ENCODE measurements at regions not wholly inside any gene's neighbourhood (a gene's known extent, or its start where the extent isn't known, plus 50 kb on each side); places are given as distances from the start of the nearest gene placed in this dataset.
"Not testable (repeated sequence)": the region's sequence is repeated elsewhere in the genome, so short reads cannot be mapped to it uniquely, and the experiment has no call there.

DNA sequence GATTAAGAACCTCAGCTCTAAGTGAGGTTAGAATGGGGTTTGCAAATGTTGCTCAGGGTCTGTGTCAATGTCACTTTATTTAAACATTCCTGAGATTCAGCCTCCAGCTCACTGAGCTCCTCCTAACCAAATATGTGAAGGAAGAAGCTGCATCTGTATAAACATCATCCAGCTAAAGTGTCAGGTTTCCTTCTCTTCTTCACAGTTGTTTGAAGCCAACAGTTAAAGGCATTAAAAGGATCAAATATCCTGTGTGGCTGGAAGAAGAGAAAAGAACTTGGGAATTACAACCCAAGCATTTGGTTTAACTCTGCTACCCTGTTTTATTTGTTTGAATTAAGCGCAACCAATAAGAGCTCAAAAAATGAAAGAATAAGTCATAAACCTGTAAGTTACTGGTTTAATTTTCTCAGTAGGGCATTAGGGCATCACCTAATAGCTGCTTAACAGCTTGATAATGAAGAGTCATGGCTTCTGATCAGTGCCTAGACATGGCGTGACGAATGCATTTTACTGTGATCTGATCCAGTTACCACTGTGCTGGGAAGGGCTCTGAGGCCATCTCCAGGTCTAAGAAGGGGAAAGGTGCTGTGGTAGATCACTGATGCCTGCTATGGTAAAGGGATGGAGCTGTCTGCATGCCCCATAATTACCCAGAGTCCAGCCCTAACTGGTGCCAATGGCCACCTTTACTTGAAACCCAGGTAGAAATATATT, 165.7 kb upstream of the TSC22D2 start:
- no peak for DNase-seq (ENCODE audit: low spot score)

DNA sequence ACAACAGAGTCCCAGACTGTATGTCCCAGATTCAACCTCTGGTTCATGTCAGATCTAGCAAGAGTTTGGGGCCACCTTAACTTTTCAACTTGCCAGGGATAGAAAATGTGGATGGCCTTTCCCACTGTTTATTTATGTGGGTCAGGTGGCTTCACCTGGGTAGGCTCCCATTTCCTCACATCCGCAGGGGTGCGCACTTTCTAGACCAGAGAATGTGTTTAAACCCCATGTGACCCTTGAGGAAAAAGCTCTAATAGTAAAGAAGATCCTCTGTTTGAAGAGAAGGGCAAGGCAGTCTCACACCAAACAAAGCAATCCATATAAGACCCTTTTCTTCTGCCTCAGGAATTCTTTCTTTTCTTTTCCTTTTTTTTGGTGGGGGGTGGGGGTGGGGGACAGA, 167.2 kb upstream of the TSC22D2 start:
- no peak for DNase-seq (ENCODE audit: low spot score)

DNA sequence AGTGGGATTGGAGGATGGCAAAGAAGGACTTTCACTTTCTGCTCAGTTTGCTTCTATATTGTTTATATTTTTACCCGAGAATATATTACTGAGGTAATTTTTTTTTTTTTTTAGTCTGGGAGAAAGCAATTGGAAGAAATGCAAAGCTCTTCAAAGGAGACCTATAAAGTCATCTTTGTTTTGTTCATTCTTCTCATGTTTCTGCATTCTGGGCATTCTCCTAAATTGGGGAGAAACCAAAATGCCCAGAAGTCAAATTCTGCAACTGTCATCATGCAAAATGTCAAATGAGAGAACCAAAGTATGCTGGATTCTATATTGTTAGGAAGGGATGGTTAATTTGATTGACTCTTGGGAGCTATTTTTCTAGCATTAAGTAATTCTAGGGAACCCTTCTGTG, 168.3 kb upstream of the TSC22D2 start:
- no peak for DNase-seq (ENCODE audit: low spot score)

DNA sequence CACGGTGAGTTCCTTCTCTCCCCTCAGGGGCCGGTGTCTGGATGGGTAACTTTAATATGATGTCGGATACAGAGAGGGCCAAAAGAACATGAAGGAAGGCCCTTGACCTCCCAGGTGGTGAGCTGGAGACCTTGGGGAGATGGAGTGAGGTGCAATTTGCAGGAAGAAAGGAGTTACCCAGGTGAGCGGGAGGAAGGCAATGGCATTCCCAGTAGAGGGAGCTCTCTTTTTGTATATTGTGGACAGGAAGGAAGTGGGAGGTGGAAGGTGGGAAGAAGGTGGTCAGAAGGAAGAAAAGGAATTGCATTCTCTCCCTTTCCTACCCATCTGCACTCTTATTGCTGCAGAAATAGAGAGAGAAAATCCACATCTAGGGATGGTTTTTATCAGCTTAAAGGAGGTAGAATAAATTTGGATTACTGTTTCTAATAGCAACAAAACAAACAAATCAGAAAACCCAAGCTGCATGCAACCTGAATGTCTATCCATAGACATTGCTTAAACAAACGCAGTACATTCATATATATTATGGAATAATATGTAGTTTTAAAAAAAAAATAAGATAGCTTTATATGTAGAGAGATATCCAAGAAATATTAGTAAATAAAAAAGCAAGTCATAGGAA, 169.0 kb upstream of the TSC22D2 start:
- peak; percentile 71 for DNase-seq (ENCODE audit: low spot score)

DNA sequence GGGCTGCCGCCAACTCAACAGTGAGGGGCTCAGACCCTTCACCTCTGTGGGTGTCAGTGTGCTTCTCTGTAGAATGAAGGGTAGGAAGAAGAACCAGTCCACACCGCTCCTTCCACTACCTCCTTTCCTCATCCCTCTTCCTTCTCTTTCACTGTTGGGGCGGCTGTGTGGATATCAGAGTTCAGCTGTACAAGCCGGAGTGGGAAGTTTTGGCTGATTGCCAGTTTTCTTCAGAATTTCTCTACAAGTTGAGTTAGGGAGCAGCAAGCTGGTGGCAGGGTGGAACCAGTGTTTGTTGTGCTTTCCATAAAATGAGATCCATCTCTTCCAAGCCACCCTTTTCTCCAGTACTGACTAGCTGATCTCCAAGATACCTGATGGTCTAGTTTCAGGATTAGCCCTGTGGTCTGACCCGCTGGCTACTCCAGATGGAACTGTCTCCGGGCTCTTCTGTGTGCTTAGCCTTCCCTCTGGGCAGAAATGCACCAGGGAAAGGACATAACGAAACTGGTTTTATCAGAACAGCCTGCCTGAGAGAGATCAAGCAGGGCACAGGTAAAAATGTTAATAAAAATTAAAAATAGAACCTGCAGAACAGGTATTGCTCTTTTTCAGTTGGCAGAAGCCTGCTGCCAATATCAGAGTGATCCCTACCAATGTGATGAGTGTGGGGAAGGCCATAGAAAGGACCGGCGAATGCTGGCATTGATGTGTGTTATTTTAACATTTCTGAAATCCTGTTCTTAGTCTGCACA, 169.9 kb upstream of the TSC22D2 start:
- DNase-seq (ENCODE audit: low spot score) = peak; percentile 39

DNA sequence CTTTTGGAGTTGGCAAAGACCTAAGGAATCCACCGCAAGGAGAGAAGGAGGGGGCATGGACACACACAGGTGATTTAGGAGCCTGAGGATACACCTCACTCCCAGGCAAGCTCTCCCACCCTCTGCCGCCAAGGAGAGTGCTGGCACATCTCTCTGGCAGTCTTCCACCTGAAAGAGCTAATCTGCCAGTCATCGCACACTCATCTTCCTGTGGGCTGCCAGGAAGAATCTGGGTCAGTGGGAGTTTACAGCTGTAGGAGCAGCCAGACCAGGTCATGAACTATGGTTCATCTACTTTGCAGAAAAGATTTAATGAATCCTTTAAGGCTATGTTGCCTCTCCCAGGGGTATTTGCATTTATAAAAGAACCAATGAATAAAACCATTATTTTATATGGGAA, 170.6 kb upstream of the TSC22D2 start:
- peak; percentile 95 for DNase-seq (ENCODE audit: low spot score)

DNA sequence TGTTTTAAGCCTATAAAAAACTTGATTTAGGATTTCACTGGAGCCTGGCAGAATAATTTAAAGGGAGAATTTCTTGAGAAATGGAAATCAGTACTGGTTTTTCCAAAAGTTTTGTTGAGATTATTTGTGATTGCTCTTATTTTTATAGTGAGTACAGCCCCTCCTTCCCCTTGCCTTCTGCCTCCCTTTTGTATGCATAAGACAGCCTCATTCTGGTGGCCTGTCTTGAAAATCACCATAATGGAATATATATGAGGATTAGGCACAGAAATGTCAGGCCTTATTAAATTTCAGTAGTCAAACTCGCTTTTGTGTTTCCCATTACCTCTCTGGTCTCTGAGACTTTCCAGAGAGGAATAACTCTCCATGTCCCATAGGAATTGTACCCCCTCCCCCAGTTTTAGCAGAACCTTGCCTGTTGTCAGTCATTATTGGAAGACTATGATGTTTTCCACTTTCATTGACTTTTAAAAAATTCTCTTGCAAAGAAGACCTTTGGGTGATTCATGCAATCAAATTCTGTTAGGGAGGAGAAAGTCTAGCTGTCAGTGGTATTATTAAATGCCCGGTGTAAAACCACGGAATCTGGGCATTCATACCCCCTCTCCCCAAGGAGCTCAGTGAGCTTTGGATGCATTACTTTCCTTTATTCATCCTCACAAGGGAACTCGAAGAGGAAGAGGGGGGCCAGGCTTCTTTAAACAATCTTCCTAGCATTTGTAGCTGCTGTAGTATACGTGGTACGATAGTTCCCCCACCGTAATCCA, 171.6 kb upstream of the TSC22D2 start:
- DNase-seq (ENCODE audit: low spot score) = peak; percentile 83

DNA sequence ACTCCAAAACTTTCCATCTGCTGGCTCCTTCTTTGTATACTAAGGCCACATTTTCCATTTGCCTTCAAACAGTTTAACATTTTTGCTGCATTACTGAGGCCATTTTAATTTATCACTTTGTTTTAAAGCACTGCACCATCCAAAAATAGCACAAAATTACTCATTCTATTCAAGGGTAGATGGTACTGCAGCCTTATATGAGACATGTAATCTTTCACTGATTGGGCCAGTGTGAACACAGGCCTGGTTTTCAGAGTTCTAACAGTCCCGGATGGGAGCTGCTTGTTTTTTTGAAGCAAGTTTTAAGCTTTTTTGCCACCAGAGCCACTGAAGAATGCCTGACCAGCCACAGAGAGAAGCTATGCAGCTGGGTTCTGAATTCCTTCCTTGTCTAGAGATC, 172.3 kb upstream of the TSC22D2 start:
- DNase-seq (ENCODE audit: low spot score) = peak; percentile 52

DNA sequence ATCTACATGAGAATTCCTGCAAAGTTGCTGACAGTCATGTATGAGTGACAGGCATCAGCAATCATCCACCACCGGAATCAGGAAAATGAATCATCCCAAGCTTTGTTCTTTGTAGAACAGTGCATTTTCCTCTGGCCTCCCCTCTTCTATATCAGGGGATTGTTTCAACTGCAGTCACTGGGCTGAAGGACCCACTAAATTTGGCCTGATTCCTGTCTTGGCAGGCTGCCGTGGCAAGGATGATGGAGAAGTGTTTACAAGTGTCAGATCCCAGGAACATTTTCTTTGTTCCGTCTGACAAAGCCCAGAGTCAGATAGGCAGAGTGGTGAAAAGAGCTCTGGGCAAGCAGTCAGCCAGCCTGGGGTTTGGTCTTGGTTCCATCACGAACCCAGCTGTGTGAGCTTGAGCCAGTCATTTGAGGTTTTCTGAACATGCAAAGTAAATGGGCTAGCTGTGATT, 175.1 kb upstream of the TSC22D2 start:
- peak; percentile 79 for DNase-seq (ENCODE audit: low spot score)

DNA sequence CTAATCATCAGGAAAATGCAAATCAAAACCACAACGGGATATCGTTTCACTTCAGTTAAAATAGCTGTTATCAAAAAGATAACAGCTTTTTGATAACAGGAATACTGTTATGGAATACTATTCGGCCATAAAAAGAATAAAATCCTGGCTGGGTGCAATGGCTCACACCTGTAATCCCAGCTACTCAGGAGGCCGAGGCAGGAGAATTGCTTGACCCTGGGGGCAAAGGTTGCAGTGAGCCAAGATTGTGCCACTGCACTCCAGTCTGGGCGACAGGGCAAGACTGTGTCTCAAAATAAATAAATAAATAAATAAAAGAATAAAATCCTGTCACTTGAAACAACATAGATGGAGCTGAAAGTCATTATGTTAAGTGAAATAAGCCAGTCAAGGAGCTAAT, 178.1 kb upstream of the TSC22D2 start:
- no peak for DNase-seq (ENCODE audit: low spot score)

DNA sequence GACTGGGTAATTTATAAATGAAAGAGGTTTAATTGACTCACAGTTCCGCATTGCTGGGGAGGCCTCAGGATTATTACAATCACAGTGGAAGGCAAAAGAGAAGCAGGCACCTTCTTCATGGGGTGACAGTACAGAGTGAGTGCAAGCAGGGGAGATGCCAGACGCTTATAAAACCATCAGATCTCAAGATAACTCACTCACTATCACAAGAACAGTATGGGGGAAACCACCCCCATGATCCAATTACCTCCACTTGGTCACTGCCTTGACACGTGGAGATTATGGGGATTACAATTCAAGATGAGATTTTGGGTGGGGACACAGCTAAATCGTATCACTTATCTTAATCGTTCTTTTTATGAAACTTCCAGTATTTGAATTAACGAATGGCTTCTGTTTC, 179.5 kb upstream of the TSC22D2 start:
- DNase-seq (ENCODE audit: low spot score) = not testable (repeated sequence)

DNA sequence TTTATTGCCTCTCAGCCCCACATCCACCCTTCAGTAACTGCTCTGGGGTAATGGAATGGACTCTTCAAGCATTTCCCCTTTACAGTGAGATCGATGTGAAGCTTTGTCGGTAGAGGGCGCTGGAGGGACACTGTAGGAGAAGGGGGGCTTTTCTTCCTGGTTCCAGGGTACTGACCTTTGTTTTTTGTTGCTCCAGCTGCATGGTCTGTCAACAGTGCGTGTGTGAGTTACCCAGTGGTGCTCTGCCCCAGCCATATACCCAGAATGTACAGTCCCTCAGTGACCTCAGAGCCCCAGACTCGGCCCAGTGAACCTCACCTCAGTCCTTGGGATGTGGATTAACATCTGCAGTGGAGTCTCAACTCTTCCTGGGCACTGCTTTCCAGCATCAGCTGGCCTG, 180.3 kb upstream of the TSC22D2 start:
- DNase-seq (ENCODE audit: low spot score) = peak; percentile 66

DNA sequence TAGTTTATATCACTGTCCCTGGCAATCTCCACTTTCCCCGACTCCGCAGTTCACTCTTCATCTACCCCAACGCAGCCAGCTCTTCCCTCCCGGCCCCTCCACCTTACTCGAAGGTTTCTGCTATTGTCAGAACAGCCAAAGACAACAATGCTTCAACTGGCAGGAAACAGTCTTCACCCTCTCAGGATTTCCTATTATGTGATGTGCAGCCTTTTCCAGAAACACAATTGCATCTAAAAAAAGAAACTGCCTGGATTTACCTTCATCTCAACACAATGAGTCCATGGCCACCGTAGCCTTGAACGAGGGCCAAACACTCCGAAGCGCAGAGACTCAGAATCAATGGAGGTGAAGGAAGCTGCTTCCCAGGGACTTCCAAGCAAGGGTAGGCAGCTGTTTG, 182.1 kb upstream of the TSC22D2 start:
- no peak for DNase-seq (ENCODE audit: low spot score)

DNA sequence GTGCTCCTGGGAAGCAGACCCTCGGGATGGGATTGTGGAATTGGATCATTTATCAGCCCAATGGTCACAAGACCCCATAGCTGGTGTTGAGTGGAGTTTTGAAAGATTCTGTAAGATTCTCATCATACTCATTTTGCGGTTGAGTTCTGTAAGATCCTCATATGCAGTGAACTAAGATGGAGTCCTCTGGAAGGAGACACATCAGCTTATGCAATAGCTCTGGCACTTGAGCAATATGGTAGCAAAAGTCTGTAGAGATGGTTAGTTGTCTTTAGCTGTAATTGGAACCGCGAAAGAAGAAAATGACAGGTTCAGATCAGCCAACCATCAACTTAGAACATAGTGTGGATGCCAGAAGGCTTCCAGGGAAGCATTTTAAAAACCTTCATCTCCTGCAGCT, 184.5 kb upstream of the TSC22D2 start:
- DNase-seq (ENCODE audit: low spot score) = no peak

DNA sequence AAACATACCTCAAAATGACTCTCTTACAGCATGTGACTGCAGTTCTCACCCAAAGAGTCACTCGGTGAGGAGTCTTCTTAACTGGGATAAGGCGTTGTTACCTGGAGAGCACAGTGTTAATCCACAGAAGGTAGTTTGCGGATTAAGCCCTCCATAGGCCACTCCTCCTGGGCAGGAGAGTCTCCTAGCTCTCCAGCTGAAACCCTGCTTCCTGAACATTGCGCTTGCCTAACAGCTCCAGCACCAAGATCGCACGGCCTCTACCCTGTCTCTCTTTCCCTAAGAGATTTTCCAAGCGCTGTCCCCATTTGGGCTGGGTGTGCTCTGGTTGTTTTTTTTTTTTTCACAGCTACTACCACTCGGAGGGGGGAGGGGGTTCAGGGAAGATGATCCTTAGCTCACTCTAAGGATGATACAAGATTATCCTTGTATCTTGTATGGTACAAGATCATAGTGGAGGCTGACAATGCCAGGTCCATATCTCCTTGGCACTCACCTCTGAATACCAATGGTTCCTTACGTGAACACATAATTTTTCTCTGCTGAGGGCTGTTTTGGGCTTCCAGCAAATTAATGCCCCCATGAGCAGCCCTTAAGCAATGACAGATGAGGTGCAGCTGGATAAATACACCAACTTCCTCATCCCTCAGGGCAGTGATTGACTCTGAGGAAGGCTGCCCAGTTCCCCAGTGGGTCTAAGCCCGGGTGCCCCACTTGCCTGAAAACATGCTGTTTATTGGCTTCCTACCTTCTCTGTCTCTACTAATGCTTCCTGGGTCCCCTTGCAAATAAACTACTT, 185.2 kb upstream of the TSC22D2 start:
- no peak for DNase-seq (ENCODE audit: low spot score)

DNA sequence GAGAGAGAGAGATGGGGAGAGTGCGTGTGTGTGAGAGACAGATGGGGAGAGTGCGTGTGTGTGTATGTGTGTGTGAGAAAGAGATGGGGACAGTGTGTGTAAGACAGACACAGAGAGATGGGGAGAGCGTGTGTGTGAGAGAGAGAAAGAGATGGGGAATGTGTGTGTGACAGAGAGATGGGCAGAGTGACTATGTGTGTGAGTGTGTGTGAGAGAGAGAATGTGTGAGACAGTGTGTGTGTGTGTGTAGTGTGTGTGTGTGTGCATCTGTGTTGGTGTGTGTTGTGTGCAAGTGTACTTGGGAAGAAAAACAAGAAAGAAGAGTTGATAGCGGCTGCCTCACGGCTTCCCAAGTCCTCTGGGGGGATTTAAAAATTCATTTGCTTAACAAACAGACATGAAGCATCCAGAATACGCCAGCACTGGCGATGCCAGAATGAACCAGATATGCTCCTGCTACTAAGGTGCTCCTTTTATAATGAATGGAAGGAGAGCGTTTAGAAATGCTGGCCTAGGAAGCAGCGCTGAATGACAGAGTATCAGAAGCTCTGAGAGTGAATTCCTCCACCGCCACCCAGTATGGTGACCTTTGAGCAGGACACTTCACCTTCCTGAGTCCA, 186.1 kb upstream of the TSC22D2 start:
- no peak for DNase-seq (ENCODE audit: low spot score)

DNA sequence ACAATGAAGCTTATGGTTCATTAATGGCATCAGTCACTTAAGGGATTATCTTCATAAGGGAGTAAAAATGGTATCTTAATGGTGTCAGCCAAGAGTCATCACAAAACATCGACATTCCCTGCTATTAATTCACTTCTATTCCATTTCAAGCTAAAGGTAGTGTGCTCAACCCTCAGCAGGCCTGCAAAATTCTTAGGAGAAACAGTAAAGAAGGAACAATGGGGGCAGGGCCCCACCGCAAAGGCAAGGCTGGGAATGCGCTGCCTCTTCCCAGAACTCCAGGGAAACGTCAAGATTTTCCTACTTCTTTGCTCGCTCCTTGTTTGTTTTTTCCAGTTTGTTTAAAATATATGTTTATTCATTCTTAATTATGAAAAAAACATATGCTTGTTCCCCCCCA, 187.3 kb upstream of the TSC22D2 start:
- no peak for DNase-seq (ENCODE audit: low spot score)

DNA sequence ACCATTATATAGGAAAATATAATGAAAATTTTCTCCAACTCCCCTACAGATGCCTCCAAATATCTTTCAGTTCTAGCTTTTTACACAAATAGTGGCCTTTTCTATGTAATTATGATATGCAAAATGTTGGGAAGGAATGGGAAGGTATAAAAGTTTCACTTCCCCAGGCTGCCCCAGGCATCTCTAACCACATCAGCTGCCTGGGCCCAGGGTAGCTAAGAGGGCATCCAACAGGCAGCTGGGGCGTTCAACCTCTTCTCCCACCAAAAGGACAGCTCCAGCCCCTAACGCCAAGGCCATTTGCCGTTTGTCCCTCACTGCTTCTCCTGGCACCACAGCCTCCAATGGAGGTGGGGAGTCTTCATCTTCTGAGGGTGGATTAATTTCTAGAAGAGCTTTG, 188.1 kb upstream of the TSC22D2 start:
- DNase-seq (ENCODE audit: low spot score) = no peak

DNA sequence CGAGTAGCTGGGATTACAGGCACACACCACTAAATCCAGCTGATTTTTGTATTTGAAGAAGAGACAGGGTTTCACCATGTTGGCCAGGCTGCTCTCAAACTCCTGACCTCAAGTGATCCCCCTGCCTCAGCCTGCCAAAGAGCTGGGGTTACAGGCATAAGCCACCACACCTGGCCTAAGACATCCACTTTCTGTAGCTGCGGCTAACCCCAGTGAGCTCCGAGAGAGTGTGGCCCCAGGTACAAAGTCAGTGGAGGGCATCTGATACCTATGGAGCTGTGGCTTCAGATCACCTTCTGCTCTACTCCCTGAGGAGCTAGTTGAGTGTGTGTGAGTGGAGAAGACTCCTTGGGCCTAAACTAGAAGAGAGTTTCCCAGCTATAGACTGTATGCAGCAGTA, 189.3 kb upstream of the TSC22D2 start:
- DNase-seq (ENCODE audit: low spot score) = no peak

DNA sequence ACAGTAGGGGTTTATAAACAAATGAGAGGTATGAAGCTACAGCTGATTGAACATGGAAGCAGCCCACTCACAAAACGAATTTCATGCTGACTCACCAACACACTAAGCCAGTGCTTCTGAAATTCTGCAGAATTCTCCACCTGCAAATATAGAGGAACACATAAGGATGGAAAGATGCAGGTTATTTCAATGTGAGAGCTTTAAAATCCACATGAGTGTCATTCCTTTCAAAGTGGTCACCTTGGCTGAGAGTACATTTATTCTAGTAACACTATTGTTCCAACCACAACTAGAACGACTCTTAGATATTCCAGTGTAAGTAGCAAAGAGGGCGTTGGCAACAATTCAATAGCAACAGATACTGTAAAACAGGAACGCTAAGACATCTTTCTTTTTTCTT, 189.9 kb upstream of the TSC22D2 start:
- no peak for DNase-seq (ENCODE audit: low spot score)

DNA sequence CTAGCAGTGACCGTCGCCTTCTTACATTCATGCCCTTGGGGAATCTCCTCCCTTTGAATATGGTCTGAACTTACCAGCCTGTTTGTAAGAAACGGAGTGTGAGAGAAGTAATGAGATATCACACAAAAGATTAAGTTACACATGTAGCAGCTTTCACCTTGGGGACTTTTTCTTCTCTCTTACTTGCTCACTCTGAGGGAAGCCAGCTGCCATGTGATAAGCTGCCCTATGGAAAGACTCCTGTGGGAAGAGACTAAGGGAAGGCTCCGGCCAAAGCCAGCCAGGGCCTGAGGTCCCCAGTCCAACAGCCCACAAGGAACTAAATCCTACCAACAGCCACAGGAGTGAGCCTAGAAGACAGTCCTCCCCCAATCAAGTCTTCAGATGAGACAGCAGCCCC, 190.4 kb upstream of the TSC22D2 start:
- DNase-seq (ENCODE audit: low spot score) = no peak

All from kidney tubule cell (primary cell).